ENCODE measurements at regions not wholly inside any gene's neighbourhood (a gene's known extent, or its start where the extent isn't known, plus 50 kb on each side); places are given as distances from the start of the nearest gene placed in this dataset.

DNA sequence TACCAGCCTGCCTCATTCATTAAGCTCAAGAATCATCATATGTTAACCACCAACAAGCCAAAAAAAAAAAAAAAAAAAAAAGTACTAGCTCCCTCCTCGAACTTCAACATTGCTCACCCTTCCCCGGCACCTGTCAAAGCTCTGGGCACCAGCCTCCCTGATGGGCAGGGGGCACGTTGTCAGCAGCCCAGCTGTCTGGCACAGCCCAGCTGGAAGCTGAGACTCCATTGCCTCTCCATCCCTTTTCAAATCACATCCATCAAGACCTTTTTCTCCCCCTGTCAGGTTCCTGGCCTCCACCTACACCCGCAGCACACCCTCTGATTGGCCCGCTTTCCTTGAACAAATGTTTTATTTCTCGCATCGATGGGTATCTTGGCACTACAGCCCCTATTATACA, 913.3 kb upstream of the AUTS2 start:
- dilution Hi-C loops (cut with HindIII; ENCODE audit: low sequenced_read_pairs, unreplicated experiment): no loop called here
- POLR2A ChIA-PET (ENCODE audit: unreplicated experiment): interaction anchor here (0.7 kb wide), 1 partner anchor 39 kb away, joined by 21 read pairs; no protein-coding TSS in a partner anchor
- H2BK15ac ChIP-seq (ENCODE audit: low read depth, low read length): no peak overlapping the region
- H3K36me3 ChIP-seq (ENCODE audit: control insufficient read depth, insufficient read depth, low read length): no peaks in the 10 kb centered on the region
- intact Hi-C loops (cut with micrococcal nuclease): no loop called here
- H4K8ac ChIP-seq (ENCODE audit: low read depth in 2 of 2, low read length in 2 of 2): no peak overlapping the region
- H2AK5ac ChIP-seq (ENCODE audit: low read depth, low read length): no peak overlapping the region
- H2AK9ac ChIP-seq (replicated peaks; ENCODE audit: low read depth, low read length, poor library complexity): no peak overlapping the region
- no CpG with 5 or more reads among the region's 7 CpGs for WGBS, 2 experiments (ENCODE audit: extremely low coverage in 2 of 2, insufficient read length in 1 of 2)
- no peak overlapping the region for H3K4me3 ChIP-seq (ENCODE audit: insufficient read depth, low read depth, low read length)
- H3K27ac ChIP-seq (ENCODE audit: insufficient read depth, low read length): no peak overlapping the region
- no peaks in the 10 kb centered on the region for H3K79me1 ChIP-seq (ENCODE audit: low read depth in 1 of 2, low read length in 2 of 2)
- H4K91ac ChIP-seq (ENCODE audit: insufficient read depth, low read depth, low read length): no peak overlapping the region
- no peaks in the 10 kb centered on the region for H3K9me1 ChIP-seq (ENCODE audit: insufficient read depth, low read length)
- DNase-seq (no peak), ATAC-seq (ENCODE audit: low read depth) (no peak)
- H4K20me1 ChIP-seq (ENCODE audit: insufficient read depth, low read length): no peaks in the 10 kb centered on the region
- no peak overlapping the region for H3K4ac ChIP-seq (ENCODE audit: low read depth, low read length)
- H2BK20ac ChIP-seq (ENCODE audit: low read depth, low read length): no peak overlapping the region
- H2BK120ac ChIP-seq (ENCODE audit: low read depth, low read length): no peak overlapping the region
- BruUV-seq (replicated peaks): no TSS peak
- H3K4me1 ChIP-seq (ENCODE audit: control insufficient read depth, insufficient read depth, low read length): no peaks in the 10 kb centered on the region
- H3K9me3 ChIP-seq (ENCODE audit: control insufficient read depth, insufficient read depth, low read length): peaks cover 6% of the 10 kb centered on the region
- CTCF ChIA-PET: no interaction called here
- no peak overlapping the region for H2BK5ac ChIP-seq (ENCODE audit: low read depth, low read length, poor library complexity, severe bottlenecking)
- no peak overlapping the region for H3K4me2 ChIP-seq (ENCODE audit: low read depth, low read length)
- no peak overlapping the region for H3K23ac ChIP-seq (ENCODE audit: low read depth, low read length)
- H4K5ac ChIP-seq (ENCODE audit: low read depth, low read length): no peak overlapping the region
- H3K27me3 ChIP-seq (ENCODE audit: control insufficient read depth, insufficient read depth, low read length): no peaks in the 10 kb centered on the region
- no peak overlapping the region for H2AFZ ChIP-seq (replicated peaks; ENCODE audit: low read length, poor library complexity)
- no peak overlapping the region for H3K18ac ChIP-seq (ENCODE audit: low read depth, low read length)
- H3K9ac ChIP-seq (ENCODE audit: low read depth, low read length): no peak overlapping the region
- TF ChIP-seq SMC3 (IDR thresholded peaks at IDR 0.05; ENCODE audit: low read depth, low read length) (no peak), RCOR1 (IDR thresholded peaks at IDR 0.05; ENCODE audit: insufficient replicate concordance, low read length) (no peak)
- TF ChIP-seq, protein P1, sequence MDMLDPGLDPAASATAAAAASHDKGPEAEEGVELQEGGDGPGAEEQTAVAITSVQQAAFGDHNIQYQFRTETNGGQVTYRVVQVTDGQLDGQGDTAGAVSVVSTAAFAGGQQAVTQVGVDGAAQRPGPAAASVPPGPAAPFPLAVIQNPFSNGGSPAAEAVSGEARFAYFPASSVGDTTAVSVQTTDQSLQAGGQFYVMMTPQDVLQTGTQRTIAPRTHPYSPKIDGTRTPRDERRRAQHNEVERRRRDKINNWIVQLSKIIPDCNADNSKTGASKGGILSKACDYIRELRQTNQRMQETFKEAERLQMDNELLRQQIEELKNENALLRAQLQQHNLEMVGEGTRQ (IDR thresholded peaks at IDR 0.05; ENCODE audit: low read depth, low read length): no peak
- no peak overlapping the region for H3K14ac ChIP-seq (replicated peaks; ENCODE audit: low read depth, low read length)
- in situ Hi-C loops (cut with MboI; ENCODE audit: low sequenced_read_pairs): no loop called here
- H3K56ac ChIP-seq (ENCODE audit: extremely low read depth, insufficient read depth, low read length): no peak overlapping the region

All from IMR-90 (cell line).